ENCODE measurements at regions not wholly inside any gene's neighbourhood (a gene's known extent, or its start where the extent isn't known, plus 50 kb on each side); places are given as distances from the start of the nearest gene placed in this dataset.

GRCh38 chr2:167582619-167583018 is 664.8 kb downstream of the STK39 start:
- H3K27me3 ChIP-seq (ENCODE audit: insufficient read depth, low read length, poor library complexity), result no peaks in the 10 kb centered on the region
- H3K4me3 ChIP-seq (ENCODE audit: low read depth in 1 of 2, low read length in 2 of 2), result no peak overlapping the region
- ATAC-seq (ENCODE audit: insufficient read depth, low read depth) (no peak), DNase-seq (no peak)
- H3K4me1 ChIP-seq (ENCODE audit: insufficient read depth, low read length), result no peaks in the 10 kb centered on the region
- H3K9me3 ChIP-seq (ENCODE audit: insufficient read depth, low read length, severe bottlenecking), result no peaks in the 10 kb centered on the region
- no peak overlapping the region for H3K9ac ChIP-seq (ENCODE audit: low read depth, low read length)
- TF ChIP-seq CTCF (IDR thresholded peaks at IDR 0.05; ENCODE audit: borderline replicate concordance, extremely low read depth, low read length, poor library complexity, severe bottlenecking) (no peak), EZH2 (IDR thresholded peaks at IDR 0.05; ENCODE audit: borderline replicate concordance, low read depth, low read length, severe bottlenecking) (no peak)
- no peak overlapping the region for H3K27ac ChIP-seq (ENCODE audit: low read length)
- H3K79me2 ChIP-seq (ENCODE audit: insufficient read depth, low read length), result no peaks in the 10 kb centered on the region
- no peaks in the 10 kb centered on the region for H4K20me1 ChIP-seq (ENCODE audit: insufficient read depth, low read length)
- no peak overlapping the region for H2AFZ ChIP-seq (ENCODE audit: low read depth, low read length)
- H3K36me3 ChIP-seq (ENCODE audit: insufficient read depth, low read length), result no peaks in the 10 kb centered on the region
- H3K4me2 ChIP-seq (ENCODE audit: insufficient read depth, low read length), result no peak overlapping the region

- no peaks in the 10 kb centered on the region for H3K79me2 ChIP-seq (ENCODE audit: insufficient read depth, low read length)
- ATAC-seq (ENCODE audit: insufficient read depth, low read depth), result no peak
- DNase-seq, result no peak
- no peaks in the 10 kb centered on the region for H4K20me1 ChIP-seq (ENCODE audit: insufficient read depth, low read length)
- no peaks in the 10 kb centered on the region for H3K9me3 ChIP-seq (ENCODE audit: insufficient read depth, low read length, severe bottlenecking)
- no peaks in the 10 kb centered on the region for H3K4me1 ChIP-seq (ENCODE audit: insufficient read depth, low read length)
- no peaks in the 10 kb centered on the region for H3K36me3 ChIP-seq (ENCODE audit: insufficient read depth, low read length)
- H3K9ac ChIP-seq (ENCODE audit: low read depth, low read length), result no peak overlapping the region
- no peak for TF ChIP-seq CTCF (IDR thresholded peaks at IDR 0.05; ENCODE audit: borderline replicate concordance, extremely low read depth, low read length, poor library complexity, severe bottlenecking)
- no peak for TF ChIP-seq EZH2 (IDR thresholded peaks at IDR 0.05; ENCODE audit: borderline replicate concordance, low read depth, low read length, severe bottlenecking)
- H3K4me3 ChIP-seq (ENCODE audit: low read depth in 1 of 2, low read length in 2 of 2), result no peak overlapping the region
- no peak overlapping the region for H3K27ac ChIP-seq (ENCODE audit: low read length)
- no peak overlapping the region for H2AFZ ChIP-seq (ENCODE audit: low read depth, low read length)
- no peaks in the 10 kb centered on the region for H3K27me3 ChIP-seq (ENCODE audit: insufficient read depth, low read length, poor library complexity)
- no peak overlapping the region for H3K4me2 ChIP-seq (ENCODE audit: insufficient read depth, low read length)
These were observed 665.3 kb downstream of the STK39 start for GRCh38 chr2:167581961-167582574.

- ATAC-seq (ENCODE audit: insufficient read depth, low read depth) (no peak), DNase-seq (no peak)
- Histone ChIP-seq H3K36me3 (ENCODE audit: insufficient read depth, low read length) (no peaks in the 10 kb centered on the region), H3K4me2 (ENCODE audit: insufficient read depth, low read length) (no peak overlapping the region), H3K4me1 (ENCODE audit: insufficient read depth, low read length) (no peaks in the 10 kb centered on the region), H3K27me3 (ENCODE audit: insufficient read depth, low read length, poor library complexity) (no peaks in the 10 kb centered on the region), H3K27ac (ENCODE audit: low read length) (no peak overlapping the region), H3K9ac (ENCODE audit: low read depth, low read length) (no peak overlapping the region), H2AFZ (ENCODE audit: low read depth, low read length) (no peak overlapping the region), H3K4me3 (ENCODE audit: low read depth in 1 of 2, low read length in 2 of 2) (no peak overlapping the region), H4K20me1 (ENCODE audit: insufficient read depth, low read length) (no peaks in the 10 kb centered on the region), H3K9me3 (ENCODE audit: insufficient read depth, low read length, severe bottlenecking) (no peaks in the 10 kb centered on the region), H3K79me2 (ENCODE audit: insufficient read depth, low read length) (no peaks in the 10 kb centered on the region)
- TF ChIP-seq CTCF (IDR thresholded peaks at IDR 0.05; ENCODE audit: borderline replicate concordance, extremely low read depth, low read length, poor library complexity, severe bottlenecking) (no peak), EZH2 (IDR thresholded peaks at IDR 0.05; ENCODE audit: borderline replicate concordance, low read depth, low read length, severe bottlenecking) (no peak)
These were observed 667.6 kb downstream of the STK39 start for GRCh38 chr2:167579826-167580225.
